Smooth muscle cell (in vitro differentiated cells): ENCODE measurements at regions not wholly inside any gene's neighbourhood (a gene's known extent, or its start where the extent isn't known, plus 50 kb on each side); places are given as distances from the start of the nearest gene placed in this dataset.

Source experiments
- DNase-seq: peaks from one replicate; lab custom pipeline; 2025; ENCODE audit not compliant: unreplicated experiment; lab: John Stamatoyannopoulos, UW
- H2AFZ ChIP-seq: fragments of 200-600 bp; sonication (generic); 2 replicates; pipeline ENCODE4 v1.6.0; 2016; ENCODE audit warnings: antibody characterized with exemption, low read depth, mild to moderate bottlenecking
- H3F3A ChIP-seq: fragments of 200-600 bp; sonication (generic); 2 replicates; pipeline ENCODE4 v1.6.0; 2017; ENCODE audit warnings: antibody characterized with exemption, low read depth
- H3K27ac ChIP-seq: fragments of 200-600 bp; sonication (generic); 2 replicates; pipeline ENCODE4 v1.5.1; 2016; ENCODE audit warnings: low read depth, mild to moderate bottlenecking
- H3K27me3 ChIP-seq: fragments of 200-600 bp; sonication (generic); 2 replicates; pipeline ENCODE4 v1.6.1; 2016; ENCODE audit warnings: low read depth, mild to moderate bottlenecking
- H3K36me3 ChIP-seq: fragments of 200-600 bp; sonication (generic); 2 replicates; pipeline ENCODE4 v1.5.1; 2016; ENCODE audit warnings: low read depth
- H3K4me1 ChIP-seq: fragments of 200-600 bp; sonication (generic); 2 replicates; pipeline ENCODE4 v1.5.1; 2016; ENCODE audit warnings: low read depth
- H3K4me2 ChIP-seq: fragments of 200-600 bp; sonication (generic); 2 replicates; pipeline ENCODE4 v1.6.0; 2016; ENCODE audit warnings: mild to moderate bottlenecking
- H3K4me3 ChIP-seq: fragments of 200-600 bp; sonication (generic); 2 replicates; pipeline ENCODE4 v1.5.1; 2016; ENCODE audit warnings: mild to moderate bottlenecking
- H3K79me2 ChIP-seq: fragments of 200-600 bp; sonication (generic); 2 replicates; pipeline ENCODE4 v1.6.0; 2016; ENCODE audit warnings: low read depth, mild to moderate bottlenecking
- H3K9ac ChIP-seq: fragments of 200-600 bp; sonication (generic); 2 replicates; pipeline ENCODE4 v1.6.0; 2016; ENCODE audit warnings: low read depth
- H3K9me3 ChIP-seq: fragments of 200-600 bp; sonication (generic); replicated peaks from 2 replicates; pipeline ENCODE4 v1.5.1; 2016; ENCODE audit warnings: low read depth
- H4K20me1 ChIP-seq: fragments of 200-600 bp; sonication (generic); 2 replicates; pipeline ENCODE4 v1.6.0; 2016; ENCODE audit warnings: low read depth
- CTCF ChIP-seq: fragments of 200-600 bp; sonication (generic); IDR thresholded peaks from 2 replicates; pipeline ENCODE4 v1.5.1; 2017; ENCODE audit warnings: borderline replicate concordance, mild to moderate bottlenecking, antibody characterized with exemption; ENCODE audit not compliant: insufficient read depth, poor library complexity, severe bottlenecking
- WGBS: methylation state at CpG from one replicate; pipeline ENCODE4 v1.1.7; 2016; ENCODE audit warnings: low lambda C conversion rate; 5-methylcytosine and 5-hydroxymethylcytosine counted together

DNA sequence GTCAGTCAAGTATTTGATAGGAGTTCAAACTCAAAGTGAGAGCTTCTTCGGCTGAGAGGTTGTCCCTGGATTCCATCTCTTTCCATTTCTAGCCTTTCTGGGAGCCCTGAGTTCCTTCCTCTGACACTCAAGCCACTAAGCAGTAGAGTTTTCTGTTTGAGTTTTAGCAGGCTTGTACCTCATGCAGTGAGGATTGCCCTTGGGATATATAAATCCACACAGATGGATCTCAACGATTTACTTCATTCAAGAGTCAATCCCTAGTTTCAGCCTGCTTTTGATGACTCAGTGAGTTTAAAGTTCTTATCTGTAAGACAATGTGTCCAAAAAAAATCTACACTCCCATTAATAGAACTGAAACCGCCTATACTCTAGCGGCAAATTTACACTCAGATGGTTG lies 2240.9 kb upstream of the WWC1 start:
- Histone ChIP-seq H3K36me3 (no peaks in the 10 kb centered on the region), H3K27ac (no peak overlapping the region)

GRCh38 chr5:166058660-166059059 lies 2232.8 kb upstream of the WWC1 start:
- WGBS: 92% methylated on average over 5 of the region's 5 CpGs

More for the DNA sequence above, 2240.9 kb upstream of the WWC1 start:
- Histone ChIP-seq H3K4me2 (no peak overlapping the region), H3K9me3 (no peaks in the 10 kb centered on the region), H3K27me3 (no peaks in the 10 kb centered on the region), H2AFZ (no peak overlapping the region), H3K4me3 (no peak overlapping the region), H3K79me2 (no peaks in the 10 kb centered on the region), H3K4me1 (no peaks in the 10 kb centered on the region), H3F3A (no peaks in the 10 kb centered on the region), H3K9ac (no peak overlapping the region), H4K20me1 (no peaks in the 10 kb centered on the region)
- DNase-seq: no peak
- 32% methylated on average over 4 of the region's 4 CpGs for WGBS
- TF ChIP-seq CTCF: no peak

DNA sequence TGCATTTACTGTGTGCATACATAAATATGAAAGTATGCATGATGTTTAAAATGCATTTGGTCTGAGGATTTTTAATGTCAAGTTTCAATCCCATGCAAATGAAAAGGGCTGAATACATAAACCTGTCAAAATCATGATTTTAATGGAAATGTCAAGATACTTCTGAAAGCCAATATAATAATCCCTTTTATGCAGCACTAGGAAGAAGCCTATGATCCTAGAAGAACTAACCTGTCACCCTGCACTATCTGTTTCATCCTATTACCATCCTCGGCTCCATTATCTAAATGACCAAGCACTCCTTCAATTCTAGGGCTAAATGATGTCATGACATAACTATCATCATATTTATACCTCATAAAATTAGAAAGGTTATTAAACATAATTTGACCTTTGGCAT lies 2229.4 kb upstream of the WWC1 start:
- H3K79me2 ChIP-seq: no peaks in the 10 kb centered on the region
- H2AFZ ChIP-seq: no peak overlapping the region
- peaks cover 3% of the 10 kb centered on the region for H3K27me3 ChIP-seq
- no peak overlapping the region for H3K4me2 ChIP-seq
- no peaks in the 10 kb centered on the region for H3K9me3 ChIP-seq
- no peaks in the 10 kb centered on the region for H3K36me3 ChIP-seq
- no peak for TF ChIP-seq CTCF
- no peaks in the 10 kb centered on the region for H3K4me1 ChIP-seq
- H4K20me1 ChIP-seq: no peaks in the 10 kb centered on the region
- no peak overlapping the region for H3K27ac ChIP-seq
- 87% methylated on average over 1 of the region's 1 CpG for WGBS
- H3K9ac ChIP-seq: no peak overlapping the region
- H3K4me3 ChIP-seq: no peak overlapping the region
- H3F3A ChIP-seq: no peaks in the 10 kb centered on the region
- DNase-seq: no peak

More at GRCh38 chr5:166058660-166059059, 2232.8 kb upstream of the WWC1 start:
- Histone ChIP-seq H4K20me1 (no peaks in the 10 kb centered on the region), H3K27ac (no peak overlapping the region), H3K27me3 (peaks cover 3% of the 10 kb centered on the region), H2AFZ (no peak overlapping the region), H3K9ac (no peak overlapping the region), H3F3A (no peaks in the 10 kb centered on the region), H3K79me2 (no peaks in the 10 kb centered on the region), H3K36me3 (no peaks in the 10 kb centered on the region), H3K9me3 (no peaks in the 10 kb centered on the region), H3K4me1 (no peaks in the 10 kb centered on the region), H3K4me3 (no peak overlapping the region), H3K4me2 (no peak overlapping the region)
- no peak for TF ChIP-seq CTCF
- no peak for DNase-seq

GRCh38 chr5:166062719-166063118 lies 2228.7 kb upstream of the WWC1 start:
- no peak for TF ChIP-seq CTCF
- DNase-seq: no peak
- H3K27ac ChIP-seq: no peak overlapping the region

More at GRCh38 chr5:166062719-166063118, 2228.7 kb upstream of the WWC1 start:
- Histone ChIP-seq H4K20me1 (no peaks in the 10 kb centered on the region), H3K4me3 (no peak overlapping the region), H3F3A (no peaks in the 10 kb centered on the region), H3K9me3 (no peaks in the 10 kb centered on the region), H3K79me2 (no peaks in the 10 kb centered on the region), H3K27me3 (peaks cover under 1% of the 10 kb centered on the region), H3K9ac (no peak overlapping the region), H3K36me3 (no peaks in the 10 kb centered on the region), H3K4me1 (no peaks in the 10 kb centered on the region), H3K4me2 (no peak overlapping the region), H2AFZ (no peak overlapping the region)
